SIG-M5 (cell line): ENCODE measurements at regions not wholly inside any gene's neighbourhood (a gene's known extent, or its start where the extent isn't known, plus 50 kb on each side); places are given as distances from the start of the nearest gene placed in this dataset.

Experiments
- DNase-seq: peaks from one replicate; lab custom pipeline; 2025; lab: John Stamatoyannopoulos, UW

GRCh38 chr6:12422848-12423247 is 132.7 kb downstream of the EDN1 start:
- DNase-seq: no peak

- no peak for DNase-seq
Observed at GRCh38 chr6:12423832-12424231, 133.7 kb downstream of the EDN1 start.

- DNase-seq: no peak
Observed at GRCh38 chr6:12426121-12426520, 136.0 kb downstream of the EDN1 start.

- no peak for DNase-seq
Observed at GRCh38 chr6:12431023-12431422, 140.9 kb downstream of the EDN1 start.

- no peak for DNase-seq
Observed at GRCh38 chr6:12436224-12436623, 146.1 kb downstream of the EDN1 start.

- no peak for DNase-seq
Observed at GRCh38 chr6:12436683-12437082, 146.5 kb downstream of the EDN1 start.

GRCh38 chr6:12439296-12439695 is 149.1 kb downstream of the EDN1 start:
- DNase-seq: no peak

GRCh38 chr6:12440981-12441380 is 150.8 kb downstream of the EDN1 start:
- no peak for DNase-seq

GRCh38 chr6:12442455-12442854 is 152.3 kb downstream of the EDN1 start:
- DNase-seq: no peak

GRCh38 chr6:12446394-12446793 is 156.2 kb downstream of the EDN1 start:
- no peak for DNase-seq

- no peak for DNase-seq
Observed at GRCh38 chr6:12449447-12449846, 159.3 kb downstream of the EDN1 start.

GRCh38 chr6:12450467-12450866 is 160.3 kb downstream of the EDN1 start:
- no peak for DNase-seq

GRCh38 chr6:12456343-12456742 is 166.2 kb downstream of the EDN1 start:
- DNase-seq: no peak

GRCh38 chr6:12457094-12457493 is 166.9 kb downstream of the EDN1 start:
- DNase-seq: no peak

GRCh38 chr6:12458558-12458957 is 168.4 kb downstream of the EDN1 start:
- DNase-seq: no peak

GRCh38 chr6:12459945-12460661 is 169.9 kb downstream of the EDN1 start:
- no peak for DNase-seq

GRCh38 chr6:12467706-12468670 is 177.8 kb downstream of the EDN1 start:
- no peak for DNase-seq

- no peak for DNase-seq
Observed at GRCh38 chr6:12472601-12473038, 182.5 kb downstream of the EDN1 start.

GRCh38 chr6:12473494-12473893 is 183.3 kb downstream of the EDN1 start:
- no peak for DNase-seq

- no peak for DNase-seq
Observed at GRCh38 chr6:12474167-12475140, 184.3 kb downstream of the EDN1 start.

- no peak for DNase-seq
Observed at GRCh38 chr6:12476484-12476883, 186.3 kb downstream of the EDN1 start.

- DNase-seq: no peak
Observed at GRCh38 chr6:12477616-12478015, 187.5 kb downstream of the EDN1 start.
